ENCODE measurements at regions not wholly inside any gene's neighbourhood (a gene's known extent, or its start where the extent isn't known, plus 50 kb on each side); places are given as distances from the start of the nearest gene placed in this dataset.
"Not testable (repeated sequence)": the region's sequence is repeated elsewhere in the genome, so short reads cannot be mapped to it uniquely, and the experiment has no call there.

DNA sequence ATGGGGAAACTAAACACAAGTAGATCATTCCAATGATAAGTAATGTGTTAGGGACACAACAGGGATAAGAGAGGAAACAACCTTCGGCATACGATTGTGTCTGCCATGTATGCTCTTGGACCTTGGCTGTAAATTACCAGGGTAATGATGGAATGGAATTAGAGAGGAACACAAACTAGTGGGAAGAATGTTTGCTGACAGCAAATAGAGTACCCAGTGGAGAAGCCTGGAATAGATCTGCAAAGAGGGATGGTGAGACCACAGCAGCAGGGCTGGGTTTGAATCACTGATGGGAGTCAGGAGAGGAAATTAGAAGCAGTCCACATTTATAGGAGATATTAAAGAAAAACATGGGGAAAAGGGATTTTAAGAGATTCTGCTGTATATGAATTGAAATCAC is 172.8 kb downstream of the LRIG3 start:
- TF ChIP-seq CTCF (IDR thresholded peaks at IDR 0.05; ENCODE audit: low read depth, low read length) = no peak

DNA sequence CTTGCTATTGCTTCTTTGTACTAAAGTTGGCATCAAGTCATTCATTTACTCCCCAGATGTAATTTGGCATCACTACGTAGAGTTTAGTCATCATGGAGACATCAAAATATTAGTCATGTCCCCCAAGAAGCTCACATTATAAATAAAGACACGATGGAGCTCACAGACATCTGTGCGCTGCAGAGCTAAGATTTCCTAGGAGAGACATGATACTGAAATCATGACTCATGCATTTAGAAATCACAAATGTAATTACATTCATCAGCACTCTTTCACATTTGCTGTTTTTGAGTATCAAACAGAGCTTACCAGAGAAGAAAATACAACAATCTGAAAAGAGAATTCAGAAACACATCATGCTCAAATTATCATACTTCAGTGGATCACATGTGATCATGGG is 169.8 kb downstream of the LRIG3 start:
- H3K4me3 ChIP-seq (ENCODE audit: low read depth, low read length) = no peak overlapping the region
- no peak for TF ChIP-seq CTCF (IDR thresholded peaks at IDR 0.05; ENCODE audit: low read depth, low read length)

More for the DNA sequence above, 172.8 kb downstream of the LRIG3 start:
- no peak overlapping the region for H3K4me3 ChIP-seq (ENCODE audit: low read depth, low read length)

- TF ChIP-seq CTCF (IDR thresholded peaks at IDR 0.05; ENCODE audit: low read depth, low read length) = no peak
- H3K4me3 ChIP-seq (ENCODE audit: low read depth, low read length) = no peak overlapping the region
These were observed 162.9 kb downstream of the LRIG3 start for GRCh38 chr12:58757422-58757821.

GRCh38 chr12:58759745-58760144 is 160.6 kb downstream of the LRIG3 start:
- not testable (repeated sequence) for H3K4me3 ChIP-seq (ENCODE audit: low read depth, low read length)

DNA sequence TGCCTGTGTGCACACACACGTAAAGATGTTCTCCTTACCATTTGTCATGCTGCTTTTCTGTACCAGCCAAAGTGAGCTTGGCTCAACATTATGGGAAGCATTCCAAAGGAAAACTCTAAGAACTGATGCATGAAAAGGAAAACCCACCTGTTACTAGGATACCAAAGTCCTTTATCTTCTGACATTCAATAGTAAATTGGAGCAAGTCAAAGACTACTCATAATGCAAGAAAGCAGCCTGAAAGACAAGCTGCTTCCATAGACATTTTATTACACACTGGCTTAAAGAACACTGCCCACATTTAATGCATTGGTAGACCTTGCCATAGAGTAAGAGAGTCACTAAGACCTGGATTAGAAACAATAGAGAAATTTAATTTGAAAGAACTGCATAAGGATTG is 159.0 kb downstream of the LRIG3 start:
- TF ChIP-seq CTCF (IDR thresholded peaks at IDR 0.05; ENCODE audit: low read depth, low read length) = no peak
- H3K4me3 ChIP-seq (ENCODE audit: low read depth, low read length) = no peak overlapping the region

- H3K4me3 ChIP-seq (ENCODE audit: low read depth, low read length) = no peak overlapping the region
- no peak for TF ChIP-seq CTCF (IDR thresholded peaks at IDR 0.05; ENCODE audit: low read depth, low read length)
These were observed 156.0 kb downstream of the LRIG3 start for GRCh38 chr12:58764100-58764953.

GRCh38 chr12:58765076-58765475 is 155.2 kb downstream of the LRIG3 start:
- no peak overlapping the region for H3K4me3 ChIP-seq (ENCODE audit: low read depth, low read length)
- no peak for TF ChIP-seq CTCF (IDR thresholded peaks at IDR 0.05; ENCODE audit: low read depth, low read length)

Data from WI38 (cell line).